ENCODE measurements at regions not wholly inside any gene's neighbourhood (a gene's known extent, or its start where the extent isn't known, plus 50 kb on each side); places are given as distances from the start of the nearest gene placed in this dataset.

- no peak for DNase-seq (ENCODE audit: low read depth in 2 of 2)
These were observed 679.8 kb upstream of the ADAMTS5 start for GRCh38 chr21:27646691-27647090.

GRCh38 chr21:27646056-27646455, 679.2 kb upstream of the ADAMTS5 start:
- DNase-seq (ENCODE audit: low read depth in 2 of 2), result no peak

- DNase-seq (ENCODE audit: low read depth in 2 of 2), result no peak
These were observed 678.4 kb upstream of the ADAMTS5 start for GRCh38 chr21:27645285-27645684.

- no peak for DNase-seq (ENCODE audit: low read depth in 2 of 2)
These were observed 676.4 kb upstream of the ADAMTS5 start for GRCh38 chr21:27643326-27643725.

- no peak for DNase-seq (ENCODE audit: low read depth in 2 of 2)
These were observed 672.4 kb upstream of the ADAMTS5 start for GRCh38 chr21:27639286-27639685.

GRCh38 chr21:27636656-27637055, 669.8 kb upstream of the ADAMTS5 start:
- DNase-seq (ENCODE audit: low read depth in 2 of 2), result no peak

GRCh38 chr21:27633631-27634030, 666.7 kb upstream of the ADAMTS5 start:
- no peak for DNase-seq (ENCODE audit: low read depth in 2 of 2)

GRCh38 chr21:27631471-27631870, 664.6 kb upstream of the ADAMTS5 start:
- no peak for DNase-seq (ENCODE audit: low read depth in 2 of 2)

- DNase-seq (ENCODE audit: low read depth in 2 of 2), result no peak
These were observed 655.7 kb upstream of the ADAMTS5 start for GRCh38 chr21:27622631-27623030.

GRCh38 chr21:27614231-27614630, 647.3 kb upstream of the ADAMTS5 start:
- DNase-seq (ENCODE audit: low read depth in 2 of 2), result no peak

GRCh38 chr21:27606422-27606821, 639.5 kb upstream of the ADAMTS5 start:
- no peak for DNase-seq (ENCODE audit: low read depth in 2 of 2)

- no peak for DNase-seq (ENCODE audit: low read depth in 2 of 2)
These were observed 629.3 kb upstream of the ADAMTS5 start for GRCh38 chr21:27596196-27596595.

- DNase-seq (ENCODE audit: low read depth in 2 of 2), result no peak
These were observed 628.8 kb upstream of the ADAMTS5 start for GRCh38 chr21:27595716-27596115.

GRCh38 chr21:27590271-27590670, 623.4 kb upstream of the ADAMTS5 start:
- no peak for DNase-seq (ENCODE audit: low read depth in 2 of 2)

- DNase-seq (ENCODE audit: low read depth in 2 of 2), result no peak
These were observed 622.9 kb upstream of the ADAMTS5 start for GRCh38 chr21:27589781-27590180.

GRCh38 chr21:27586986-27587385, 620.1 kb upstream of the ADAMTS5 start:
- DNase-seq (ENCODE audit: low read depth in 2 of 2), result no peak

- DNase-seq (ENCODE audit: low read depth in 2 of 2), result no peak
These were observed 619.4 kb upstream of the ADAMTS5 start for GRCh38 chr21:27586326-27586725.

- DNase-seq (ENCODE audit: low read depth in 2 of 2), result no peak
These were observed 617.4 kb upstream of the ADAMTS5 start for GRCh38 chr21:27584256-27584655.

- no peak for DNase-seq (ENCODE audit: low read depth in 2 of 2)
These were observed 616.1 kb upstream of the ADAMTS5 start for GRCh38 chr21:27582948-27583430.

- no peak for DNase-seq (ENCODE audit: low read depth in 2 of 2)
These were observed 615.5 kb upstream of the ADAMTS5 start for GRCh38 chr21:27582246-27582947.

- no peak for DNase-seq (ENCODE audit: low read depth in 2 of 2)
These were observed 614.3 kb upstream of the ADAMTS5 start for GRCh38 chr21:27581168-27581567.

- no peak for DNase-seq (ENCODE audit: low read depth in 2 of 2)
These were observed 613.4 kb upstream of the ADAMTS5 start for GRCh38 chr21:27580276-27580675.

GRCh38 chr21:27578741-27579265, 611.9 kb upstream of the ADAMTS5 start:
- DNase-seq (ENCODE audit: low read depth in 2 of 2), result no peak

- no peak for DNase-seq (ENCODE audit: low read depth in 2 of 2)
These were observed 605.8 kb upstream of the ADAMTS5 start for GRCh38 chr21:27572696-27573095.

Data from stimulated activated CD8-positive, alpha-beta memory T cell treated with anti-CD3 and anti-CD28 coated beads, Interleukin-2, amount 100 ng/mL, for 48 hours (primary cell).